ENCODE measurements at regions not wholly inside any gene's neighbourhood (a gene's known extent, or its start where the extent isn't known, plus 50 kb on each side); places are given as distances from the start of the nearest gene placed in this dataset.

- no peak for TF ChIP-seq CTCF (conservative IDR thresholded peaks at IDR 0.05; ENCODE audit: low read length)
- TF ChIP-seq EZH2phosphoT487 (IDR thresholded peaks at IDR 0.05; ENCODE audit: borderline replicate concordance, low read depth, low read length): no peak
These were observed 247.2 kb downstream of the TEX29 start for GRCh38 chr13:111567637-111568036.
